SHP77 (cell line): ENCODE measurements at regions not wholly inside any gene's neighbourhood (a gene's known extent, or its start where the extent isn't known, plus 50 kb on each side); places are given as distances from the start of the nearest gene placed in this dataset.

Experiments
- DNase-seq, 2 experiments: peaks; one replicate each; lab custom pipeline; 2025; lab: John Stamatoyannopoulos, UW

DNA sequence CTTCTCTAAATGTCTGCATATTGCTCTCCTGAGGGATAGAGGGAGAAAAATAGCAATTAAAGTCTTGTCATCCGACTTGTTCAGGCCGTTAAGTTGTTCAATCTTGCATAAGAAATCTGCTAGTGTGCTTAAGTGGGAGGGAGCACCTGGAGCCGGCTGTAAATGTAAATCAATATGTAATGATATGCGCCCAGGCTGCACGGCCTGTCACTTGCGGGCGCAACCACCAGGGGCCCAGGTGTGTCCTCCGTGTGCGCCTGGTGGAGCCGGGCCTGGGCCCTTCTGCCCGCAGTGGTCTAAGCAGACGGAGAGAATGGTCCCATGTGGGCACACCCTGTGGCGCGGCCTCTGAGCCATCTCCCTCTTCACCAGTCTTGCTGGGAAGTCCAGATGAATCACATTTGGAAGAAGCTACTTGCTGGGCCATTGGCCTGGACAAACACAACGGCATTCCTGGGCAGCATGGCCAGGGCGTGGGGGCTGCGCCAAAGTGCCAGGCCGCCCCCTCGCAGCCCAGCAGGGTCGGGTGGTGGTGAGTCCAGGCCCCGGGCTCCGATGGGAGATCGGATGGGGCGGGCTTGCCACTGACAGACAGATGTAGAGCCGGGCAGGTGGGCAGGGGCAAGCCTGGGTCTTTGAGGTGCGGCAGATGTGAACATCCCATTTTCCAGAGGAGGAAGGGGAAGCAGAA is 193.3 kb upstream of the C14orf180 start:
- no peak for DNase-seq

DNA sequence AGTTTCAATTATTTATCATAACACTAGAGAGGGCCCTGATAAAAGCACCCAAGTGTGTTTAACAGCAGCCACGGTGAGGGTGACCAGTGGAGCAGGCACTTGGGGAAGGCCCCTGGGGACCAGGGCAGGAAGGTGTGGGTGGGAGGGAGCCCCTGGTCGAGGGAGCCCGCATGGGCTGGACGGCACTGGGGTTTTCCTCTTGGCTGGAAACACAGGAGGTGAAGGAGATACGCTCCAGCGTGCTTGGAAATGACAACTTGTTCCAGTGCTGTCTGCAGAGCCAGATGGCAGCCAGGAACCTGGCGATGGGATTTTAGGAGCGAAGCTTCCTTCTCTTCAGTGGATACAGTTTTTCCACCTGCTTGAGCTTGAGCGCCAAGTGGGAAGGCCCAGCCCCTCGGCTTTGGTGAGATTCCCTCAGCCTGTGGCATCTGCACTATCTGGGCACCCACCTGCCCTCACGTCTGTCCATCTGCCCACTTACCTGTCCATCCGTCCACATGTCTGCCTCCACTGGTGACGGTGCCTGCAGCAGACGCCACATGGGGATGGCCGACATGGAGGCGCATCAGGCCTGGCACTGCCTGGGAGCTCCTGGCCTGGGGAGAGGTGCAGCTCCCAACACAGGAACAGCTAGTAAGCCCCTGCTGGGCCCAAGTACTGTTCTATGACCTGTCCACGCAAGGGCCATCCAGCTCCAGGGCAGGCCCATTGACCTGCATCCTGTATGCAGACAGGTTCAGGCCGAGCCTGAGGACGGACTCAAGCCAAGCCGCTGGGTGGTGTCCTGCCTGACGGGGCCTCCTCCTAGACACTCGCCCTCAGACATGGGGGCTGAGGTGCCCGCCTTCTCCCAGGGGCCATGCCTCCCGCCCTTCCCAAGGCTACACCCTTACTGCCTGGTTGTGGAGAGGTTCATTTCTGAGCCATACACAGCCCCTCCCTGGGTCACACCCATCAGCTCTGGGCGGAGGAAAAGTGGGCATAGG is 192.2 kb upstream of the C14orf180 start:
- DNase-seq: no peak

DNA sequence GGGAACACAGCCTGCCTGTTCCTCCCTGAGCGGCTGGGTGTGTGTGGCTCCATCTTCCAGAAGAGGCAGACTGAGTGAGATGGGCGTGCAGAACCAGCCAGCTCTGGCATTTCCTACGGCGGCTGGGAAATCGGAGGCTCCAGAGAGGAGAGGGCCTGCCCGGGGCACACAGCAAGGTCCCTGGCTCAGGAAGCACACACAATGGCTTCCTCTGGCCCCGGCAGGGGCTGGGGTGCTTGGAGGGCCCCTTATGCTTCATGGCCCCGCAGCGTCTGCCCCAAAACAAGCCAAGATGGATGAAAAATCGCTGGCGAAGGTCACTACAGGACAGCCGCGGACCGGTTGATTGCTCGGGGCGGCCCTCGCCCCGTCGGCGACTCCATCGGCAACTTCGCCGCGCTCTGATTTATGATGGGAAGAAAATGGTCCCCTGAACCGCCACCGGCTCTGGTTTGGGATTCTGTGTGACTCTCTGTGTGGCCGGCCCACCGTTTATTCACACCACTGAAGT is 191.5 kb upstream of the C14orf180 start:
- no peak for DNase-seq

DNA sequence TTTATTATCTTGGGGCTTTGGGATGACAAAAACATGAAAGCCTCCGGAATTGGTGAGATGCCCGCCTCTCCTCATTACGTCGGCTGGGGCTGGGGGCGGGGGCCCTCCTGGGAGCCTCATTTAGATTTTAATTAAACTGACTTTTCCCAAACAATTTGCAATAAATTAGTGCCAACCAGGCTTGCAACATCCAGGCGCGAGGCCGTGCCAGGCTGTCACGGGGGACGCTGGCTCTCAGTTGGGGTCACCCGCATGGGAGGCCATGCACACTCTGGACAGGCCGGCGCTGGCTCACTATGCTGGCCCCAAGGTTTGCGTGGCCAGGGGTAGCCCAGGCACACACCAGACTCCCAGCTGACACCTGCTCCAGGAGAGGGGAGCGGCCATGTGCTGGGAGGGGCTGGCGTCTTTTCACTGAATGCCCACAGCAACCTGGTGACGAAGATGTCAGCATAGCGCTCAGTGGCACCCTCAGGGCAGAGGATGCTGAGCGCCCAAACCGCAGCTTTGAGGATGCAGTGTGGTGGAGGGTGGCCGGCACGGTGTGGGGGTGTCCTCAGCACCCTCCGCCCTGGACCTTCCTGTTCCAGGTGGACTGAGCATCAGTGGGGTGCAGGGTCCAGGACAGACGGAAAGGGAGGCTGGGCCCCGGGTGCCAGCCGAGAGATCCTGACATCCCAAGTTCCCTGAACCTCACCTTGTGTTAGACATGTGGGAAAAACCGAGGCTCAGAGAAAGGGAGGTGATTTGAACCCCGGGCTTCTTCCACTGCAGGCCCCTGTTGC is 190.8 kb upstream of the C14orf180 start:
- no peak for DNase-seq

DNA sequence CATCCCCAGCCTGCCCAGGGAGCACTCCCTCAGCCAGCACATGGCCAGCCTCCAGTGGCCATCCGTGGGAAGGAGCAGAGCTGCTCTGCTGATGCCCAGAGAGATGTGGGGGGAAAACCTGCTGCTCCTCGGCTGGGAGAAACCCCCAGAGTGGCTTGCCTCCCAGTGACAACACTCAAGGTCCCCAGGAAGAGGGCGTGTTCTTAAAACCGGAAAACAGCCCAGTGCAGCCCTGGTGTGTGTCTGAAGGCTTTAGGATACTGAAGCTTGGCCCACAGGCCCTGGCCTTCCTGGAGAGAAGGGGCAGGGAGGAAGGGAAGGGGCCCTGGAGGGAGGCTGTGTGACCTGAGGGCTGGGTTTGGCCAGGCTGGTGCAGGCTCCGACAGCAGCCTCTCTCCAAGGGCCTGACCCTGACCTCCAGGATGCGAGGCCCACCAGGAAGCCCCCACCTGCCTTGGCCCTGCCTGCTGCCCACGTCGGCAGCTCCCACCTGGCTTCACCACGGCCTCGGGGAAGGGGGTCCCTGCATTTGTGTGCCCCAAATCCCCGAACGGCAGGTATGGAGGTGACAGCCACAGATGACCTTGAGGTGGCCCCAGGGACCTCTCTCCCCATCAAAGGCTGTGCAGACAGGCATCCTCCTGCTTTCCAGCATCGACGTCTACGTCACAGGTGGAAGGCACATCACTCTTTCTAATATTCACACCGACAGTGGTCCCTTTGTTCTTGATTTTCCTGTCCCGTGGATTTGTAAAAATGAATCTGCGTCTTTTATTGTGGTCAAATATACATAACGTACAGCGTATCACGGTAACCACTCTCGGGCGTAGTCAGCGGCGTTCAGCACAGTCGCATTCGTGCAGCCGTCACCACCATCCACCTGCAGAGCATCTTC is 190.0 kb upstream of the C14orf180 start:
- no peak for DNase-seq

DNA sequence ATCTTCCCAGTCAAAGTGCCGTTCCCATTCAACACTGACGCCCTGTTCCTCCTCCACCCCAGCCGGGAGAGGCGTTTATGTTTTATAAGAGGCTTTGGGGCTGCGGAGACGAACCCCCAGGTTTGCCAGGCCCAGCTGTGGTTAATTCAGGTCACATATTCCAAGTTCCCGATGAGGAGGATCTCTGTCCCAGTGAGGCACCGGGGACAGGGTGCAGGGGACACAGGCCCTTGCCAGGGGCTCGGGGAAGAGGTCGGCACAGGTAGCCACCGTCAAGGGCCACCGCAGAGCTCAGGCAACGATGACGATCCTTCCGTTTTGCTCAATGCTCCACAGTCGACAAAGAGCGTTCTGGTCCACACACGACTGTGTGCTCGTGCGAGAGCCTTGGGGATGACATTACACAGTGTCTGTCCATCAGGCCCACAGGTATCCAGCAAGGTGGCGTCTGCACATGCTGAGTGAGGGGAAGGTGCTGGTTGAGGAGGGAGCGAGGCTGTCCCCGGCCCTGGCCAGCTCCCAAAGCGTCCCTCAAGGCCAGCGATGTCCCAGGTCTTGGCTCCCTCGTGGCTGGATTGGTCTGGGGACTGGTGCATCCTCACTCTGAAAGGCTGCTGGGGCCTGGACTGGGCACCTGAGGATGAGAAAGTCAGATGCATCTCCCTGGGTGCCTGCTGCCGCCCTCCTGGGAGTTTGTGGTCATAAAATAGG is 189.2 kb upstream of the C14orf180 start:
- DNase-seq: no peak

DNA sequence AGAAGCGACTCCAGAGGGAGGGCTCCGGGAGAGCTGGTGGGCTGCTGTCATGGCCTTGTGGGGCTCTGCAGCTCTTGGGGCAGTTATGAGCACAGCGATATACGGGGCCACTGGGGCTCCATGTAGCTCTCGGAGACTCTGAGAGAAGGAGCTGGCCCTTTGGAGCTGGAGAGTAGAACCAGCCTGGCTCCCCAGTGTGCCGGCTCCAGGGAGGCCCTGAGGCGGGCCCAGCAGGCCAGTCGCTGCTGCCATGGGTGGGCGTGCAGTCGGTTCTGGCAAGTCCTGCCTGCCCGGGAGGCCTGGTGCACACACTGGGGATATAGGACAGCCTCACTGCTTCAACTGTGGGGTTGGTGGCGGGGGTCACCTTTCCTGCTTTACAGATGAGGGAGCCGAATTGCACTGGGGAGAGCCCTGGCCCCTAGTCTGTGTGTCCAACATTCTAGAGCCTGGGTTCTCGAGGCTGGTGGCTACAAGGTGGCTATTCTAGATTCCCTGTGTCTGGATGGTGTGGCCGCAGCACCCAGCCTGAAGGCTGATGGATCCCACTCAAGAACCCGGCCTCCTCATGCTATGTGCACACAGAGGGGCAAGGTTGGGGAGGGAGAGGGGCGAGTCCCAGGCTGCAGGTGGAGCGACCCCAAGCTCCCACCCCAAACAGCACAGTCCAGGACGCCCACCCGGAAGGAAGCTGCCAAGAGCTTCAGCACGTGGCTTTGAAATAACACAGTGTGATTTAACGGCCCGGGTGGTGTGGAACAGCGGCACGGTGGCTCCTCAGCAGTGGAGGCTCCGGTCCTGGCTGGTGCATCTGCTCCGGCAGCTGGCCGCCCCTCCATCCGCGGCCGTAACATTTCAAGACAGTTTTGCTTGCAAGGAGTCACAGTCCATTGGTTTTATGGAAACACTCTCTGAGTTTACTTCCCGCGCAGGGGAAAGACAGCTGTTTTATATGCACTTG is 188.3 kb upstream of the C14orf180 start:
- no peak for DNase-seq

DNA sequence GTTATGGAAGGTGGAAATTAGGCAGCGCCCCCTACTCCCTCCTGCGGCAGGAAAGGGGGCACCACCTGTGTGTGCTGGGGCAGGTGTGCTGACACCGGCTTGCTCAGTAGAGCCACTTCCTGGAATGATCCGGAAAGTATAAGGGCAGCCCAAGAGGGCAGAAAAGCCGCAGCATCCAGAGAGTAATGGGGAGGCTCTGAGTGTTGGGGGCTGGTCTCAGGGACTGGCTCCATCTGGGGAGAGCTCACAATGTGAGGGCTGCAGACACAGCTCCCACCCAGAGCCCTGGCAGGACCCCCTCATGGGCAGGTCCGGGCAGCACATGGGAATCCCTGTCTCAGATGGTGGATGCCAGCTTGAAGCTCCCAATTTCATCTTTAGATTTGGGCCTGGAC is 187.6 kb upstream of the C14orf180 start:
- no peak for DNase-seq

DNA sequence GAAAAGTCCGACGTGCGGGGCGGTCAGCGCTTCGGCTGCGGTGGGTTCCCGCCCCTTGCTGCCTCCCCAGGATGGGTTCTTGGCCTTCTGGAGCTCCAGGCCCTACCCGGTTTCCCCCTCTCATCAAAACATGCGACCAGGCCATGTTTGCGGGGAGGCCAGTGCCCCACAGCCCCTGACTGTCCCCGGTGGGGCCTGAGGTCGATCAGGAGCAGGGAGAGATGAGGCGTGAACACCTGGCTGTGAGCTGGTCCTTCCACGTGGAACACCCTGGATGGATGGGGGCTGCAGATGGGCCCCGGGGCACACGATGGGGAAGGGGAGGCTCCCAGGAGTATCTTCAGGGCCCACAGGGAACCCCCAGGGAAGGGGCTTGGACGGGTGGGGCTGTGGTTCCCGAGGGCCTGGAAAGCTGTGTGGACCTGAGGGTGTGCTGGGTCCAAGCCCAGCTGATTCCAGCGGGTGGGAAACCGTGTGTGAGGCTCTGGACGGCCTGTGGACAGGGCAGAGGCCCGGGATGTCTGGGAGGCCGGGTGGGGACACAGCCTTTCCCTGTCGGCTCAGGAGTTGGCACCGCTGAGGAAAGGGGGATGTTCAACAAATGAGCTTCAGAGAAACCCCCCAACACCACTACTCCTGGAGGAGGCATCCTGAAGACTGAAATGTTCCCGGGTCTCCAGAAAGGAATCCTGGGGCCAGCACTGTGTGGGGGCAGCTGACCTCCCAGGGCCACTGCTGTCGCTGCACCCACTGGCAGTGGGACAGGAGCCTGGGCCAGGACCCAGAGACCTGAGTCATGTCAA is 187.0 kb upstream of the C14orf180 start:
- no peak for DNase-seq

DNA sequence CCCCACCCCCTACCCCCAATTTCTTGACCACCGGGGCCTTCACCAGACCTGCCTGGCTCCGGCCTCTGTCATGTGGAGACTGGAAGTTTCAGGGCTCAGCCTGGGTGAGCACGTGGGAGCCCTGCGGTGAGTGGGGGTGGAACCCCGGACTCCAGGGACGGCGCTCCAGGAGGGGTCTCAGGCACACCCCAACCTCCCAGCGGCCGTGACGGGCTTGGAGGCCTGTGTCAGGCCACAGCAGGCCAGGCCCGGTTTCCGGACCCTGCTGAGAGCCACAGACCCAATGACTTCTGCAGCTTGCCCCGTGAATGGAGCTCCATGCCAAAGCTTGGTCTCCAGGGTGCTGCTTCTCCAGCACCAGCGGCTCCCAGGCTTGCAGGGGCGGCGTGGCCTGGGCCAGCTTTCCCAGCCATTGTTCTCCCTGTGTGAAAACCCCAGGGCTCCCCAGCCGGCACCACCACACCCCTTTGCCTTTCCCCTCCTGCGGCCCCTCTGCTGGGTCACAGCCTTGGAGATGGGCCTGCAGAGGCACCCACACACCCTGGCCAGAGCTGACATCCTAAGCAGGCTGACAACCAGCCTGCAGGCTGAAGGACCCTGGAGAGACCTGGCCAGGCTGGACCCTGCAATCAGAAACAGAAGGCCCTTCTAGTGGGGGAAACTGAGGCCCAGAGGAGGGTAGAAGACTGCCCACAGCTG is 186.2 kb upstream of the C14orf180 start:
- no peak for DNase-seq

DNA sequence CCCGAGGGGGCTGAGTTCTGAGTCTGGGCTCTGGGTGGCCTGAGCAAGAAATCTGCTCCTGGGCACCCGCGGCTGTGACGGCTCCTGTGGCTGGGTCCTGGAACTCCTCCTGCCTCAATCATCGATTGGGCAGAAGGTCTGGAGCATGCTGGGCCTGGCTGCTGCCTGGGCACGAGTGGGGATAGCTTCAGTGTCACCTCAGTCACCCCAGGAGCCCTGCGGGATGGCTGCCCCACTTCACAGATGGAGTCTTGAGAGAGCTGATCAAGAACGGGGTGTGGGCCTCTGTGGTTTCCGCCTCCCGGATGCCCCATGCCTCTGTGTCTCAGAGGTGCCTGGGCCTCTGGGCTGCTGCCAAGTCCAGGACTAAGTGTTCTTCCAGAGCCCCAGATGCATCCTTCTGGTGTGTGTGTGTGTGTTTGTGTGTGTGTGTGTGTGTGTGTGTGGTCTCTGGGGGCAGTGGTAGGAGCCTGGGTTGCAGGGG is 185.6 kb upstream of the C14orf180 start:
- no peak for DNase-seq

DNA sequence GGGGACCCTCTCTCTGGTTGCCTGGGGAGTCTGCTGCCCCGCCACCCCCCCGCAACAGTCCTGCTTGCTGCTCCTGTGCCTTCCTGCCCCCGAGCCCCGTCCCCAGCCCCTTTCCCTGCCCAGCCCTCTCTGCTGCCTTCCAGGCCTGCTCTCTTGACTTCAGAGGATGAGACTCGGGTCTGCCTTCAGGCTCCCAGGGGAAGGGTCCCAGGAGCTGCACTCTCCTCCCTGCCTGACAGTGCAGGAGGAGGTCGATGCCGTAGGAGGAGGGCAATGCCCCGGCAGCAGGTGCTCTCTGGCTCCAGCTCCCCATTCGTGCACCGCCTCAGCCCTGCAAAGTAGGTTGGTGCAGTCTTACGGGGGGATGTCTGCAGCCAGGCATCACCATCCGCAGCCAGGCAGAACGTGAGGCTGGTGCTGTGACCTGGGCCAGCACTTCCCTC is 185.1 kb upstream of the C14orf180 start:
- DNase-seq: no peak

DNA sequence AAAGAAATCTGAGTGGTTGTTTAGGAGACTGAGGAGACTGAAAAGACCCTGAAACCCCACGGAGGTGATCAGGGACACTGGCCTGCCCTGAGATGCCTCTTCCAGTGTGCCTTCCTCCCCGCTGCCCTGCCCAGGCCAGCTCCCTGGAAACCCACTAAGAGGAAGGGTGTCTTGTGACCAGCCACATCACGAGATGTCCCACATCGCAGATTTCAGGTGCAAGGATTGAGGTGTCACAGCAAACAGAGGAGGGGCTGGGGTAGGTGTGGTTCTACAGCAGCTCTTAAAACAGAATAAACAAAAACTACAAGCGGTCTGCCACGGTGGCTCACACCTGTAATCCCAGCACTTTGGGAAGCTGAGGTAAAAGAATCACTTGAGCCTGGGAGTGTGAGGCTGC is 184.3 kb upstream of the C14orf180 start:
- DNase-seq: no peak

DNA sequence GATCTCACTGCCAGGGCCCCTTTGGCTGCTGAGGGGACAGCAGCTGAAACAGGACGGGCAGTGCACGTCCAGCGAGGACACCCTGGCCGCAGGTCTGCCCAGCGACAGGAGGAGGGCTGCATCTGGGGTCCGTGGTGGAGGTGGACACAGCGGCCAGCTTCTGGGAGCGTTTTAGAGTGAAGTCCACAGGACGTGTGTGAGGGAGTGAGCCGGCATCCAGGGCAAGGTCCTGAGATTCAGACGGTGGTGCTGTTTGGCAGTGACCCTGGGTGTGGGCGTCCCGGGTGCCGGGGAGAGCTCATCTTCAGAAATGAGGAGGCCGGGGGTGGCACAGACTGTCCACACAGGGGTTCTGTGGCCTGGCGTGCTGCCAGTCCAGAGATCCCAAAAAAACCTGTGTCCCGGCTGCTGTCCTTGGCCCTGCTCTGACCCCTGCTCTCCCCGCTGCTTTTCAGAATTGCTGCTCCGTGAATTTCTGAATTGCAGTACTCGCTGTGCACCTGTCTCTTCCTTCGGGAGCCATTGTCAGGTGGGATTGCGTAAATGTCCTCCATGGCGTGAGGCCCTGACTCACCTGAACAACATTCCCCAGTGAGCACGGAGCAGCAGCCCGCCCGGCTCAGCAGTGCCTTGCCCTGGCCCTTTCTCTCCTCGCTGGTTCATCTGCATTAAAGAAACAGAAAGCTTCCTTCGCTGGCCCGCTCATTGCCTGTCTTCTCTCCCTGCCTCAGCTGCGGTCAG is 183.5 kb upstream of the C14orf180 start:
- no peak for DNase-seq

DNA sequence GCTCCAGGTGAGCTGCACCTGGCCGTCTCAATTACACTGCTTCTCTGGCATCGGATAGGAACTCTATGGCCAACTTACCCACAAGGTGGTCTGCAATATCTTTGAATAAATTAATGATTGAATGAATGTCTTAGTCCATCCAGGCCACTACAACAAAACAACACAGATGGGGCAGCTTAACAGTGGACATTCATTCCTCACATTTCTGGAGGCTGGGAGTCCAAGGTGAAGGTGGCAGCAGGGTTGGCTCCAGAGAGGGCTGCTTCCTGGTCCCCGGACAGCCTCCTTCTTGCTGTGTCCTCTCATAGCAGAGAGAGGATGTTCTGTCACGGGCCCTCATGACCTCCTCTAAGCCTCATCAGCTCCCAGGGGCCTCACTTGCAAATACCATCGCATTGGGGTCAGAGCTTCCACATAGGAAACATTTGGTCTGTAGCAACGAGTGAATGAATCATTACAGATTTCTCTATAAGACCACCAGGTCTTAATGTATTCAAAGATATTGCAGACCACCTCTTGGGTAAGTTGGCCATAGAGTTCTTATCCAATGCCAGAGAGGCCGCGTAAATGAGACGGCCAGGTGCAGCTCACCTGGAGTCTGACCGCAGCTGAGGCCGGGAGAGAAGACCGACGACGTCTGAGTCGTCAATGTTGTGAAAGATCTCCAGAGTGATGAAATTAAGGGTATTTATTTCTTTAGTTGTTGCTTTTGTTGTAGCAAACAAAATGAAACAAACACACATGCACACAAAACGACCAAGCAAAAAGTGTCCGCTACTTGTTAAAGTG is 182.7 kb upstream of the C14orf180 start:
- DNase-seq: no peak

DNA sequence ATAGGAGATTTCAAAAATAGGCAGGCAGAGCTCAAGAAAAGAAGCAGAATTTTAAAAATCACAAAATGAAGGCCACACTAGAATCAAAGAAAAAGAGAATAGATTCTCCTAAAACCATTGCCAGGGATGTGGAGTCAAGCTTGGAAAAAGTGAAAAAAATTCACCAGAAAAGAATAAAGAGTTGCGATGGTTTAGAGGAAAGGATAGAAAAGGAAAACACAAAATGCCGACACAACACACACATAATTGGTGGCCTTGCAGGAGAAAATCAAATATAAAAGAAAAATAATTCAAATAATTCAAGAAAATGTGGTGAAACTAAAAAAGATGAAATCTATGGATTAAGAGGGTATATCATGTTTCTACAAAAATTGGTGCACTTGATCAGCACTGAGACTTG is 181.6 kb upstream of the C14orf180 start:
- no peak for DNase-seq
